ENCODE measurements at regions not wholly inside any gene's neighbourhood (a gene's known extent, or its start where the extent isn't known, plus 50 kb on each side); places are given as distances from the start of the nearest gene placed in this dataset.
A peak's percentile ranks its signal among the peaks of the same experiment; 100 is the strongest.
"Not testable (repeated sequence)": the region's sequence is repeated elsewhere in the genome, so short reads cannot be mapped to it uniquely, and the experiment has no call there.

DNA sequence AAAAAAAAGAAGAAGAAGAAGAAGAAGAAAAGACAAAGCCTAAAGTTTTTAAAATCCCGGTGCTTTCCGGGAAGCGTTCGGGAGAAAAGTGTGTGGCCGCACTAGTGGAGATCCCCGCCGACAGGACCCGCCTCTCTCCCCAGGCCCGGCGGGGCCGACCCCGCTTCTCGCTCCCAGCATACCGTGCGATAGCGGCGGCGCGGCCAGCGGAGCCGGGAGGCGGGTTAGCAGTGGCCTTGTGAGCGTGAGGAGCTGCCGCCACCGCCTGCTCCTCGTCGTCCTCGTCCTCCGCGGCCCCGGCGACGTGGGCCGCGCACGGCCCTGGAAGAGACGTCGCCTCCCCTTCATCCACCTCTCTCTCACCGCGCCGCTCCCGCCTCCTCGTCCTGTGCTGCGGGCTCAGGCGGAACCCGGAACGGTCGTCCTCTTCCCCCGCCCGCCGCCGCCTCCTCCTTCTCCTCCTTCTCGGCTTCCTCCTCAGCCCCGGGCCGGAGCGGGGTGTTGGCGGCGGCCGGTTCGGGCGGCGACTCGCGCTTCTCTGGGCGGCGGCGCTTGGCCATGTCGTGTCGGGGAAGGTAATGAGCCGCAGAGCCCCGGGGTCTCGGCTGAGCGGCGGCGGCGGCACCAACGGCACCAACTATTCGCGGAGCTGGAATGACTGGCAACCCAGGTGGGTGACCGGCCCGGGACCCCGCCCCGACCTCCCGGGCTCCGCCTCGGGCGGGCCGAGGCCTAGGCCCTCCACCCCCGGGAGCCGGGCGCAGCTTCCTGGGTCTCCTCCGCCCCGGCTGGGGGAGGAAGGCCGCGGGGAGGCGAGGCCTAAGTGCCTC is 62.6 kb upstream of the CDR2 start:
- DNase-seq (ENCODE audit: low spot score): peak; percentile 69

DNA sequence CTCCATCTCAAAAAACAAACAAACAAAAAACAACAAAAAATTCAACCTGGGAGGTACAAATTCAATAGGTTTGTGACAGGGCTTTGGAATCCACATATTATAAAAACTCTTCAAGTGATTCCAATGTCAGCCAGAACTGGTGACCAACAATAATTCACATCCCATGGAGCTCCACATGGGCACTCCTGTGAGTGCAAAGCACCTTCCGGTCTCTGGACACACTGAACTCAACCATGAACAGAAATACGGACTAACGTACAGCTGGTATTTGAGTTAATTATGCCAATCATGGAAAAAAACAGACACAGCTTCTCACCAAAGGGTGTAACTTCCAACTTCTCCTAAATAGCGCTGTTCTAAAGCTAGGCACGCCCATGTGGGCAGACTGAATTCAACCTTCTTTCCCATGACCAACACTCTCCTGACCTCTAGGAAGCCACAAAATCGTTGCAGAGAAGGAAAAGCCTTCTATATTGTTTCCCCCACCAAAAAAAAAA is 62.0 kb upstream of the CDR2 start:
- not testable (repeated sequence) for DNase-seq (ENCODE audit: low spot score)

DNA sequence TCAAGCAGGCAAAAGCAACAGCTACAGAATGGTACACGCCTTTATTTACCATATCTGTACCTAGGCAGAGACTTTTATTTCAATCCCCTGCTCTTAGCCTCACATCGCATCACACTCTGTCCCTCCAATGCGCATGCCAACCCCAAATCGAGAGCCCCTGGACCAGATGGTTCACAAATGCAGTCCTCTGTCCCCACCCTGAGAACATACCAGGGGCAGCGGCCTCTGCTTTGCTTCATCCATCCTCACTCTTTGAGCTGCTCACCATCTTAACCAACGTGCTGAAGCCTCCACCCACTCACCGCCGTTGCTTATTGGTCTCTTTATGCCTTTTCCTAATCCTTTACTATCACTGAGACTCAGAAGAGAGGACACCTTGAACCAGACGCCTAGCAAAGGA is 56.9 kb upstream of the CDR2 start:
- not testable (repeated sequence) for DNase-seq (ENCODE audit: low spot score)

DNA sequence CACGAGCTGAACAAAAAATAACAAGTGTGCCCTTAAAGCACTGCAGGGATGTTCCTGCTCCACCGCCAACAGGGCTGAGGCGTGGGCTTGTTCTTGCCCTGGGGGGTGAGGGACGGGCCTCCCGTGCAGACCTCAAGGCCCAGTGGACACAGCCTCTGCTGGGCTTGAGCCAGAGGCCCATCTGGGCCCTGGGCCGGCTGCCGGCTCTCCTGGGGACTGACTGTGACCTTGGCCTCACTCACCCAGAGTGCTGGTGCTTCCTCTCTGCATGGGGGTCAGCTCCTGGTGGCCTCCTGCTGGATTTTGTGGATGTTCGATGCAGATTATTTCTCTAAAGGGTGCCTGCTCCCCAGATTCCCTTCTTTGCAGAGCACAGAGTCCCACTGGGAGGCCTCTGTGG is 54.2 kb upstream of the CDR2 start:
- no peak for DNase-seq (ENCODE audit: low spot score)

DNA sequence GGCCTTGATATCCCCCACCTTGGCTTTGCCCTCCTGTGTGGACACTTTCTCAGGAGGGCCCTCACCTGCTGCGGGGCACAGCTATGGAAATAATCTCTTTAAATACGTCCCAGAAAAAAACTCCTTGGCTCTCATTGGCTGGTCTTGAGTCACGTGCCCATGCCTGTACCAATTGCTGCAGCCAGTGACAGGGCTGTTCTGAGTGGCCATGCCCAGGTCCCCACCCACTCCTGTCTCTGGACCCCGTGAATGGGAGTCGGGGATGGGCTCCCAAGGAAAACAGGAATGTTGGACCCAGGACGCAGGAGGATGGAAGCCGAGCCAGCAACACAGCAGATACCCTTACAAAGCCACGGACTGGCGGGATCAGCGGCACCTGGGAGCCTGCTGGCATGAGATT is 53.1 kb upstream of the CDR2 start:
- DNase-seq (ENCODE audit: low spot score): no peak

DNA sequence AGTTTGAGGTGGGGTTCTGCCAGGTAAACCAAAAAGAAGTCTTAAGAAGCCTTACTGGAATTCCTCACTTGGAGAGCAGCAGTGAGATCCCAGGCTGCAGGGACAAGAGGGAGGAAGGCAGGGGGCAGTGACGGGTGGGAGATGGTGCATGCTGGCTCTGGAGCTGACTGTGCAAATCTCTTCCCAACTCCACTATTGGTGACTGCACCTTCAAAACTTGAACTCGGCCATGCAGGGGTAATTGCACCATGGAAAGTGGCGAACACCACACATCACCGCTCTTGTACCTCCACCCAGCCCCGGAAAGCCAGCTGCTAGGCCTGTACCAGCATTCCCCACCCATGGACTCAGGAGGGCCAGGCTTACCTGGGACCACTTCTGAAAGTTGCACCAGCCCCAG is 51.4 kb upstream of the CDR2 start:
- DNase-seq (ENCODE audit: low spot score): no peak

DNA sequence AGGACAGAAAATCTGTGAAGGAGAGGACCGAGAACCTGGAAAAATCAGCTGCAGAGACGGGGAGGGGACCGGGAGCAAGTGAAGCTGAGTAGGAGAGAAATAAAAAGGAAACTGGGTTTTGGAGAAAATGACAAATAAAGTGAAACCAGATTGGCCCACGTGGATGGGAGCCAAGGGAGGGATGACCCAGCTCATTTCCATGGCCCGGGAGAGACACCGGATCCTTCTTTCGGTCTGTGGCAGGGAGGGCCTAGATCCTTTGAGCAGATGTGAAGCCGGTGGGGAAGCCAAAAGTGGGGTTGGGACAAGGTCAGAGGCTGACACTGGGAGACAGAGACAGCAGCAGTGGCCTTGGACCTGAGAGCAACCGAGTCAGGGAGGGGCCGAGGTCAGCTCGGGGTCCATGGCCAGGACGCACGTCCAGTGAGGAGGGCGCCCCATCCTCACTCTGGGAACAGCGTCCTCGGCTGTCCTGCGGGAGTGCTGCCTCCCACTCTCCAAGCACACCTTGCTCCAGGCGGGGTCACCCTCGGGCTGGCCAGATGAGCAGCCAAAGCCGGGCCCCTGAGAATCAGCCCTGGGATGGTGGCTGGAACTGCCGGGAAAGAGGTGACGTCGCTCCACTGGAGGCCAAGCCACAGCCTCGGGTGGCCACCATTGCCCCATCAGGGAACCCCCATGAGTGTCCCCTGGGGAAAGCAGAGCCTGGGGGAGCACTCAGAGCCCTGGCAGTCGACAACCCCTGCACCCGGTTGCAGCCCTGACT is 50.8 kb upstream of the CDR2 start:
- no peak for DNase-seq (ENCODE audit: low spot score)

DNA sequence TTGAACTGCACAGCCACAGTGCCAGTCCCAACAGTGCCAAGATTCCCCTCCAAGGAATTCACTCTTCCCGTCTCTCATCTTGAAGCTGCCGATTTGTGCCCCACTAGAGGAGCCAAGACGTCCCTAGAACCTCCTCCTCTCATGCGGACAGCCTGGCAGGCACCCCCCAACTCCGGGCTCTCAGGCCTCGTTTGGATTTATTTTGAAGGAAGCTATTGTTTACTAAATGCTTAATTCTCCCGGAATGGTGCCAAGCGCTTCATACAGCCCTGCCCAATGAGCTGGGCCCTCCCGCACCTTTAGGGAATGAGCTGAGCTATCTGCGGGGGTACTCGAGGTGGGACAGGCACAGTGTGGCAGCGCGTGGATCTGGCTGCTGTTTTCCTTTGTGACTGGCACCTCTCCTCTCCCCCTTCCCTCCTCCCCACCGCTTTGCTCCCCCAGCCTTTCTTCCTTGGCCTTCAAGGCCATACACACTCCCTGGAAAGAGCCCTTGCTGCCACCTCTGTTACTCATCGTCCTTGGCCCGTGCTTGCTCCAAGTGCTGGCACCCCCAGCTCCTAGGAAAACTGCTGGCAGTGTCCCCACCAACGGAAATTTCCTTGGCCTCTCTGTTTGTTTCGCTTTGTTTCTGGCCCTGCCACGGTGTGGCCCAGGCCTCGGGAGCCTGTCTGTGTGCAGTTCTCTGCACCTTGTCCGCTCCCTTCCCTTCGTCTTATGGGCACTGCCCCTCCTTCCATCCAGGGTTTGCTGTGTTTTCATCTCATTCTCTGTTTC is 49.9 kb upstream of the CDR2 start:
- DNase-seq (ENCODE audit: low spot score): no peak

Data from SW480 (cell line).